DMS53 (cell line): ENCODE measurements at regions not wholly inside any gene's neighbourhood (a gene's known extent, or its start where the extent isn't known, plus 50 kb on each side); places are given as distances from the start of the nearest gene placed in this dataset.
"Not testable (repeated sequence)": the region's sequence is repeated elsewhere in the genome, so short reads cannot be mapped to it uniquely, and the experiment has no call there.

ENCODE experiments used
- DNase-seq: peaks from one replicate; lab custom pipeline; 2025; lab: John Stamatoyannopoulos, UW

- no peak for DNase-seq
These were observed 136.3 kb upstream of the ESR1 start for GRCh38 chr6:151671195-151671594.

GRCh38 chr6:151674578-151674977 lies 132.9 kb upstream of the ESR1 start:
- no peak for DNase-seq

- peak; percentile 85 for DNase-seq
These were observed 131.6 kb upstream of the ESR1 start for GRCh38 chr6:151675746-151676459.

- no peak for DNase-seq
These were observed 131.0 kb upstream of the ESR1 start for GRCh38 chr6:151676460-151676945.

- peak; percentile 44 for DNase-seq
These were observed 130.1 kb upstream of the ESR1 start for GRCh38 chr6:151677404-151677803.

- no peak for DNase-seq
These were observed 128.4 kb upstream of the ESR1 start for GRCh38 chr6:151679081-151679480.

- no peak for DNase-seq
These were observed 127.5 kb upstream of the ESR1 start for GRCh38 chr6:151679941-151680340.

GRCh38 chr6:151680846-151681432 lies 126.5 kb upstream of the ESR1 start:
- DNase-seq: peak; percentile 12

GRCh38 chr6:151681433-151682059 lies 125.9 kb upstream of the ESR1 start:
- DNase-seq: peak; percentile 31

GRCh38 chr6:151682251-151682650 lies 125.2 kb upstream of the ESR1 start:
- DNase-seq: no peak

- DNase-seq: peak; percentile 3
These were observed 124.6 kb upstream of the ESR1 start for GRCh38 chr6:151682922-151683321.

- DNase-seq: no peak
These were observed 124.1 kb upstream of the ESR1 start for GRCh38 chr6:151683381-151683780.

- no peak for DNase-seq
These were observed 117.8 kb upstream of the ESR1 start for GRCh38 chr6:151689499-151690201.

GRCh38 chr6:151690303-151690702 lies 117.2 kb upstream of the ESR1 start:
- no peak for DNase-seq

GRCh38 chr6:151690768-151691562 lies 116.5 kb upstream of the ESR1 start:
- no peak for DNase-seq

GRCh38 chr6:151692216-151692615 lies 115.3 kb upstream of the ESR1 start:
- DNase-seq: no peak

GRCh38 chr6:151693366-151693765 lies 114.1 kb upstream of the ESR1 start:
- DNase-seq: no peak

- DNase-seq: no peak
These were observed 112.3 kb upstream of the ESR1 start for GRCh38 chr6:151695156-151695555.

- DNase-seq: not testable (repeated sequence)
These were observed 111.2 kb upstream of the ESR1 start for GRCh38 chr6:151696302-151696701.

GRCh38 chr6:151698931-151699700 lies 108.4 kb upstream of the ESR1 start:
- no peak for DNase-seq

GRCh38 chr6:151699719-151700118 lies 107.8 kb upstream of the ESR1 start:
- DNase-seq: no peak
